Thyroid gland (tissue), 4 donors: ENCODE measurements at regions not wholly inside any gene's neighbourhood (a gene's known extent, or its start where the extent isn't known, plus 50 kb on each side); places are given as distances from the start of the nearest gene placed in this dataset.
"Not testable (repeated sequence)": the region's sequence is repeated elsewhere in the genome, so short reads cannot be mapped to it uniquely, and the experiment has no call there.

ENCODE experiments used
- CTCF ChIP-seq, 6 experiments: fragments of 200-600 bp in 3 of 6; fragments of 450-650 bp in 3 of 6; sonication (generic) in 3 of 6; IDR thresholded peaks; one replicate each; pipeline ENCODE4 v1.5.1; 2016 to 2019; ENCODE audit warnings: antibody characterized with exemption in 6 of 6, mild to moderate bottlenecking in 2 of 6, inconsistent platforms in 1 of 6, moderate library complexity in 1 of 6
- POLR2A ChIP-seq, 2 donors: fragments of 450-650 bp; IDR thresholded peaks; one replicate each; pipeline ENCODE4 v1.6.1; 2017; ENCODE audit warnings: antibody characterized with exemption in 2 of 2, mild to moderate bottlenecking in 2 of 2, moderate library complexity in 1 of 2

- TF ChIP-seq CTCF, POLR2A (IDR thresholded peaks at IDR 0.05): not testable (repeated sequence)
These were observed 1503.6 kb upstream of the DEFB115 start for GRCh38 chr20:29753879-29754278.
